Duodenal mucosa (tissue), 2 donors: ENCODE measurements at regions not wholly inside any gene's neighbourhood (a gene's known extent, or its start where the extent isn't known, plus 50 kb on each side); places are given as distances from the start of the nearest gene placed in this dataset.

Source experiments
- H3K27ac ChIP-seq: one replicate; pipeline ENCODE4 v1.7.0; 2013; ENCODE audit warnings: low read depth, low read length
- H3K27me3 ChIP-seq, 2 donors: one replicate each; pipeline ENCODE4 v1.7.0; 2013; ENCODE audit warnings: low read length in 2 of 2, control low read depth in 1 of 2; ENCODE audit not compliant: insufficient read depth in 2 of 2, control insufficient read depth in 1 of 2
- H3K36me3 ChIP-seq, 2 donors: one replicate each; pipeline ENCODE4 v1.7.0; 2013; ENCODE audit warnings: low read length in 2 of 2, control low read depth in 1 of 2; ENCODE audit not compliant: insufficient read depth in 2 of 2, control insufficient read depth in 1 of 2
- H3K4me1 ChIP-seq, 2 donors: one replicate each; pipeline ENCODE4 v1.7.0; 2013; ENCODE audit warnings: low read length in 2 of 2, control low read depth in 1 of 2; ENCODE audit not compliant: insufficient read depth in 2 of 2, control insufficient read depth in 1 of 2
- H3K4me3 ChIP-seq, 2 donors: one replicate each; pipeline ENCODE4 v1.7.0; 2013; ENCODE audit warnings: low read length in 2 of 2, low read depth in 1 of 2
- H3K9ac ChIP-seq, 2 donors: one replicate each; pipeline ENCODE4 v1.7.0; 2013; ENCODE audit warnings: low read length in 2 of 2, low read depth in 1 of 2
- H3K9me3 ChIP-seq, 2 donors: one replicate each; pipeline ENCODE4 v1.7.0; 2013; ENCODE audit warnings: low read length in 2 of 2, control low read depth in 1 of 2; ENCODE audit not compliant: control insufficient read depth in 1 of 2

- Histone ChIP-seq H3K9me3 (no peaks in the 10 kb centered on the region), H3K4me3 (no peak overlapping the region)
These were observed 628.9 kb downstream of the TNS3 start for GRCh38 chr7:46953008-46953407.

GRCh38 chr7:46949270-46949931, 632.5 kb downstream of the TNS3 start:
- no peak overlapping the region for H3K9ac ChIP-seq
- no peak overlapping the region for H3K4me3 ChIP-seq
- H3K4me1 ChIP-seq, result no peaks in the 10 kb centered on the region
- no peaks in the 10 kb centered on the region for H3K36me3 ChIP-seq
- H3K27me3 ChIP-seq, result no peaks in the 10 kb centered on the region
- H3K27ac ChIP-seq, result no peak overlapping the region
- no peaks in the 10 kb centered on the region for H3K9me3 ChIP-seq

More at GRCh38 chr7:46953008-46953407, 628.9 kb downstream of the TNS3 start:
- Histone ChIP-seq H3K27ac (no peak overlapping the region), H3K27me3 (no peaks in the 10 kb centered on the region), H3K4me1 (no peaks in the 10 kb centered on the region), H3K36me3 (no peaks in the 10 kb centered on the region), H3K9ac (no peak overlapping the region)

GRCh38 chr7:46948716-46949115, 633.2 kb downstream of the TNS3 start:
- Histone ChIP-seq H3K4me3 (no peak overlapping the region), H3K27ac (no peak overlapping the region), H3K36me3 (no peaks in the 10 kb centered on the region), H3K4me1 (no peaks in the 10 kb centered on the region), H3K27me3 (no peaks in the 10 kb centered on the region), H3K9ac (no peak overlapping the region), H3K9me3 (no peaks in the 10 kb centered on the region)

GRCh38 chr7:46945328-46945727, 636.6 kb downstream of the TNS3 start:
- no peaks in the 10 kb centered on the region for H3K9me3 ChIP-seq

GRCh38 chr7:46943996-46944395, 637.9 kb downstream of the TNS3 start:
- Histone ChIP-seq H3K36me3 (no peaks in the 10 kb centered on the region), H3K4me1 (no peaks in the 10 kb centered on the region), H3K9me3 (no peaks in the 10 kb centered on the region), H3K27me3 (no peaks in the 10 kb centered on the region), H3K9ac (no peak overlapping the region), H3K27ac (no peak overlapping the region), H3K4me3 (no peak overlapping the region)

More at GRCh38 chr7:46945328-46945727, 636.6 kb downstream of the TNS3 start:
- no peak overlapping the region for H3K9ac ChIP-seq
- no peaks in the 10 kb centered on the region for H3K36me3 ChIP-seq
- no peak overlapping the region for H3K27ac ChIP-seq
- no peaks in the 10 kb centered on the region for H3K27me3 ChIP-seq
- H3K4me3 ChIP-seq, result no peak overlapping the region
- no peaks in the 10 kb centered on the region for H3K4me1 ChIP-seq

GRCh38 chr7:46942574-46942973, 639.3 kb downstream of the TNS3 start:
- Histone ChIP-seq H3K27ac (no peak overlapping the region), H3K36me3 (no peaks in the 10 kb centered on the region), H3K9ac (no peak overlapping the region), H3K9me3 (no peaks in the 10 kb centered on the region), H3K27me3 (no peaks in the 10 kb centered on the region), H3K4me1 (no peaks in the 10 kb centered on the region), H3K4me3 (no peak overlapping the region)

- Histone ChIP-seq H3K27ac (no peak overlapping the region), H3K9ac (no peak overlapping the region), H3K4me1 (no peaks in the 10 kb centered on the region), H3K9me3 (no peaks in the 10 kb centered on the region), H3K4me3 (no peak overlapping the region), H3K36me3 (no peaks in the 10 kb centered on the region), H3K27me3 (no peaks in the 10 kb centered on the region)
These were observed 641.7 kb downstream of the TNS3 start for GRCh38 chr7:46940178-46940577.

- no peak overlapping the region for H3K9ac ChIP-seq
- no peak overlapping the region for H3K4me3 ChIP-seq
- H3K9me3 ChIP-seq, result no peaks in the 10 kb centered on the region
- H3K27ac ChIP-seq, result no peak overlapping the region
- H3K4me1 ChIP-seq, result no peaks in the 10 kb centered on the region
- no peaks in the 10 kb centered on the region for H3K27me3 ChIP-seq
- H3K36me3 ChIP-seq, result no peaks in the 10 kb centered on the region
These were observed 642.4 kb downstream of the TNS3 start for GRCh38 chr7:46939558-46939957.

GRCh38 chr7:46939089-46939488, 642.8 kb downstream of the TNS3 start:
- H3K36me3 ChIP-seq, result no peaks in the 10 kb centered on the region
- H3K9ac ChIP-seq, result no peak overlapping the region
- H3K4me3 ChIP-seq, result no peak overlapping the region

GRCh38 chr7:46937826-46938225, 644.1 kb downstream of the TNS3 start:
- no peaks in the 10 kb centered on the region for H3K36me3 ChIP-seq
- no peak overlapping the region for H3K9ac ChIP-seq
- H3K27me3 ChIP-seq, result no peaks in the 10 kb centered on the region
- no peak overlapping the region for H3K27ac ChIP-seq
- H3K4me1 ChIP-seq, result peaks cover 0 to 4% of the 10 kb centered on the region in 2 donors
- H3K9me3 ChIP-seq, result no peaks in the 10 kb centered on the region
- no peak overlapping the region for H3K4me3 ChIP-seq

More at GRCh38 chr7:46939089-46939488, 642.8 kb downstream of the TNS3 start:
- no peaks in the 10 kb centered on the region for H3K27me3 ChIP-seq
- no peak overlapping the region for H3K27ac ChIP-seq
- H3K4me1 ChIP-seq, result peaks cover 0 to 4% of the 10 kb centered on the region in 2 donors
- no peaks in the 10 kb centered on the region for H3K9me3 ChIP-seq
